Superior temporal gyrus (tissue), 1 donor: ENCODE measurements at regions not wholly inside any gene's neighbourhood (a gene's known extent, or its start where the extent isn't known, plus 50 kb on each side); places are given as distances from the start of the nearest gene placed in this dataset.
A peak's percentile ranks its signal among the peaks of the same experiment; 100 is the strongest.

Experiments used
- DNase-seq: peaks from one replicate; pipeline ENCODE4 v3.0.0-alpha.2; 2016; ENCODE audit errors: extremely low spot score

DNA sequence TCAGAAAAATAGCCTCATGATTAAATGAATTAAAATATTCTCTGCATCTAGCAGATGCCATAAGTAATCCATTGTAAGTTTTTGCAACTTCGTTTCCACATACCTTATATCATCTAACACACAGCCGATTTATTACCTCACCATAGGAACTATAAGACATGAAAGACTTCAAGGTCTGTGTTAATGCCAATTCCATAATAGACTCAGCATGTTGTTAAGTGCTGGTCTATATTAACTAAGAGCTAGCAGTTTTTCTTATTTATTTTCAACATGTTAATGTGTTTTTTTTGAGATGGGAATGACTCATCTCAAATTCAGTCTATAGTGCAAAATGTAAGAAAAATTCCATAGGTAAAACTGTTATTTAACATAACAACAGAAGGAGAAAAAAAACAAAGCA is 243.9 kb upstream of the GULP1 start:
- DNase-seq: no peak

DNA sequence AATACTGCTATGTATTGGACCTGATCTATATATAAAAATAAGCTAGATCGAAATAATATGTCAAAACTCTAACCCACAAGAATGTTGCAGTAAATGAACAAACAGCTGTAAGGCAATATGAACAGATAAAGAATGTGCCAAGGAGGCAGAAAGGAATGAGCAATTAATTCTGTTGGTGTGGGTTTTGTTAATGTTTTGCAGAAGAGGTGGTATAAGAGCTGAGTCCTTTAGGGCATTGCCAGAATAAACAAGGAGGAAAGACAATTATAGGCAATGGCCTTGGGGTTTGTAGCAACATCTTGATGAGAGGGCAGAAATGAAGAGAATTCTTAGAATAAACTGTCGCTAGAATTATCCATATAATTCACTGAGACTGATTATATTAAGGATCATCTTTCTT is 240.9 kb upstream of the GULP1 start:
- DNase-seq: no peak

DNA sequence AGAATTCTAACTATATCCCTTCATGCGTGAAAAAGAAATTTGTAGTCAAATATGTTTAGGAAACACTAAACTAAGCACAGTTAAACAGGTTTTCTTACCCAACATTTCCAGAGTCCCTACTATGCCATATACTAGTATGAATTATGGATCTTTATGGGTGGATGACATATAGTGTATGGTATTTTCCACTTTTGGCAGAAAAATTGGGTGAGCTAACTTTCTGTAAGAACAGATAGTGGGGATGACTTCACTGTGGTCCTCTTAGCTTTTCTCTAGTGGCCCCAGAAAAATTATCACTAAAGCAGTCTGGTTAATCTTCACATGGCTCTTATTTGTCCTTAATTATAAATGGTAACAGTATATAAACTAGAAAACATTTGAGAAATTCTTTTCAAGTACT is 240.0 kb upstream of the GULP1 start:
- no peak for DNase-seq

DNA sequence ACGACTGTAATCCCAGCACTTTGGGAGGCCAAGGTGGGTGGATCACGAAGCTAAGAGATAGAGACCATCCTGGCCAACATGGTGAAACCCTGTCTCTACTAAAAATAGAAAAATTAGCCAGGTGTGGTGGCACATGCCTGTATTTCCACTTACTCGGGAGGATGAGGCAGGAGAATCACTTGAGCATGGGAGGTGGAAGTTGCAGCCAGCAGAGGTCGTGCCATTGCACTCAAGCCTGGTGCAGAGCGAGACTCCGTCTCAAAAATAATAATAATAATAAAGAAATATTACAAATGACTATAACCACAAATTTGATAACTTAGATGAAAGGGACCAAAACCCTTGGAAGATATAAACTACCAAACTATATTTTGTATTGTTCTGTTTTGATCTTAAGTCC is 226.3 kb upstream of the GULP1 start:
- DNase-seq: no peak

DNA sequence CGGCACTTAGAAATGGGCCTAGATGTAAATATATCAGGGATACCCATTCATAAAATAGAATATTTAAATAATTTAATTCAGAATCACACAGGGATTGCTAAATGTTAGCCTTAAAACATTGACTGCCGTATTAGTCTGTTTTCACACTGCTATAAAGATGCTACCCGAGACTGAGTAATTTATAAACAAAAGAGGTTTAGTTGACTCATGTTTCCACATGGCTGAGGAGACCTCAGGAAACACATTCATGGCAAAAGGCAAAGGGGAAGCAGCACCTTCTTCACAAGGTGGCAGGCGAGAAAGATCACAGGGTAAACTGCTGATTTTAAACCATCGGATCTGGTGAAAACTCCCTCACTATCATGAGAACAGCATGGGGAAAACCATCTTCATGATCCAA is 223.6 kb upstream of the GULP1 start:
- no peak for DNase-seq

DNA sequence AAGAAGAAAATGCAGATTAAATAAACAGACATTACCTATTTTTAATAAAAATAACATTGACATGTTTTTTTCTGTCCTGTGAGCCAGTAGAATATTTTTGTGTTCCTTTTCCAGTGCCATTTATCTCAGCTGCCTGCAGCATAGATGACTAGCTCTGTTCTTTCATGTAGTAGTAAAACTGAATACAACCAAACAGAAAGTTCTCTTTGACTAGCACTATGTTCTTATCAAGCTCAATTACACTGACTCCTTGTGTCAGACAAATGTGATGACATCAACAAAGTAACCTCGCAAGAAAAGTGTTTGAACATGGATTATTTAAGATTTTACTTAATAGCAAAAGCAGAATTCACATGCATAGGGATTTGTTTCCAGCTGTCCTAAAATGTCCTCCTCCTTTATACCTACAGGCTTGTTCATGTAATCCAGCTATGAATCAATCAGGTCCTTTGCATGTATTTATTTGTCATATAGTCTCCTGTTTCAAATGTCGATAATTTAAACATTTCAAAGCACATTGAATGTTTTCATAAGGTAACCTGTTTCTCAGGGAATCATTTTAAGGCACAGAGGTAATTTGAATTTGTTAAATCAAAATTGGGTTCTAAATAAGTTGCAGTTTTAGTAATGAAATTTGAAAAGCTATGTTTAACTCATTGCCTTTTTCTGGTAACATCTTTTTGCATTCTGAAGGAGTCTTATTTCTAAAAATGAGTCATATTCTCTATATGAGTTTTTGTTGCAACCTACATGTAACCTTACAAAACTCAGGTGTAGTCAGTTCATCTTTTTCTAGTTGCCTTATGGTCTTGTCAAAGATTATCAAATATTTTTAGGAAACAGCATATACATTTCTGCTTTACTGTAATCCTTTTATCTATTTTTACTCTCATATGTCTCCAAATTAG is 215.3 kb upstream of the GULP1 start:
- no peak for DNase-seq

DNA sequence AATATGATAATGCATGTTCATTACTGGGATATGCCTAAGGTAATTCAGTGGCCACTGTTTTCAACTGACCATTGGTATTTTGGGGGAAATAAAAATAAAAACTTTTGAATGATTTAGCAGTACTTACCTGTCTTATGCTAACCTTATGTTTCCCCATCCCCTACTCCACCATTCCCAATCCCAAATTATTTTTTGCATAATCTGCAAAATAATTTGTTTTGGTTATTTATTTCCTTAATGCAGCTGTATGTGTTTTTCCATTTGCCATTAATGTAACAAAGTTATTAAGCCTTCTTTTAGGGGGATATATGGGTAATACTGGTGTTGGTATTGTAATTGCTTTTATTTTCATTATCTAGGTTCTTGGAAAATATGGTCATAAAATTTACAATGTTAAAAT is 213.9 kb upstream of the GULP1 start:
- no peak for DNase-seq

DNA sequence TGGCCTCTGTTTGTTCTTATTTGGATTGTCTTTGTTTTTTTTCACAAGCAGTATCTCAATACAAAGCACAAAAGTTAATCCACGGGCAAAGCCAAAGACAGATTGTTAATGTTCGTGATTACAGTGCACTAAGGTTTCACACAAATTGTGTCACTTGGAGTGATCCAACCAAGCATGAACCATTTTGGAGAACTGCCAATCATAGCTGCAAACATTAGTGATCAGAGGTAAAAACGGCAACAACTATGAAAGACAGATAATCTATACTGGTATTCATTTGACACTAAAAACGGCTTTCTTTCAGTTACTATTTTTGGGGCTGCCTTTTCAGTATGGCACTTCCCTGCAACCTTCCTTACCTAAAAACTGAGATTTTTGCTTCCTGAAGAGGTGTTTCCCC is 213.1 kb upstream of the GULP1 start:
- no peak for DNase-seq

DNA sequence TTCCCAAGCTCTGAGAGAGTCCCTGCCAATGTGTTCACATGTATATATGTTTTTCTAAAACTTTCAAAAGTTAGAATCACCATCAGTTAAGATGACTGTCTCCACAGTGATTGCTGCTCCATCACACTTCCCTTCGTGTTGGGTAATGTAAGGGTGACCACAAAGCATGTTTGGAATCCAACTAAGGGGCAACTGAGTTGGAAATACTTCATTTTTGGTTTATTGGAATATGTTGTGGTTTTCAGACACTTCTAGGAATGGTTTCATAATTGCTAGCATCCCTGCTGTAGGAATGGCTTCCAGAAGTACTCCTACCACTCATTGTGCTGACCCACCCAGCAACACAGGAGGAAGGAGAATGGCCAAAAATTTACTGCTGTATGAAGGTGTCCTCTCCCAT is 212.5 kb upstream of the GULP1 start:
- no peak for DNase-seq

DNA sequence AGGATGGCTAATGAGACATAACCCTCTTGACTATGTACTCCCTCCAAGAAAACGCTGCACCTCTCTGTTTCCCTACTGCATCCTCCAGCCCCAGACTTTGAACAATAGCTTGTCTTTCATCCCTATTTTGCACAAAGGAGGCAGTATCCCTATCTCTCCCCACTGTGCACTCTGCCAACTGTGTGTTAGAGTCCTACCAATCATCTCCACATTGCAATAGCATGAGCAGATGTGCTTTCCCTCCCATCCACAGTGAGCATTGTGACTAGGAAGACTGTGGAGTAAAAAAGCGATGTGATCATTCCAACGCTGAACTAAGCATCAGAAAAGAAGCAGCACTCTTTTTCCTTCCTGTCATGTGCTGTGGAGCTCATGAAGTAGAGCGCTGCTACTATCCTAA is 206.3 kb upstream of the GULP1 start:
- DNase-seq: peak; percentile 92

DNA sequence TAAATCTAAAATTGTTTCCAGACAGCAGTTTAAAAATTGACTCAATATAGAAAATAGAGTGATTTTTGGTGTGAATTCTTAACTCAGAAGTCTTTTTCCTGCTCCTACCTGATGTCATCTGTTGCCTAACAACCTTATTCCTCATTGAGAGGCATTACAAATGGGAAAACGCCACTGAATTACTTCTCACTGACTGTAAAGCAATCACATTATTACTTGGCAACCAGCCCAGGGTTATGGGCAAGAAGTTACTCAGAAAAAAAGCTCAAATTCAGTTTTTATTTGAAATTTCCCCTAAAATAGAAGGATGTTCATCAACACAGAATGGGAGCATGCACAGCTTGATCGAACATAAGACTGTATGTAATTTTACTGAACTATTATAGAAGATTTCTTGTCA is 201.8 kb upstream of the GULP1 start:
- no peak for DNase-seq

DNA sequence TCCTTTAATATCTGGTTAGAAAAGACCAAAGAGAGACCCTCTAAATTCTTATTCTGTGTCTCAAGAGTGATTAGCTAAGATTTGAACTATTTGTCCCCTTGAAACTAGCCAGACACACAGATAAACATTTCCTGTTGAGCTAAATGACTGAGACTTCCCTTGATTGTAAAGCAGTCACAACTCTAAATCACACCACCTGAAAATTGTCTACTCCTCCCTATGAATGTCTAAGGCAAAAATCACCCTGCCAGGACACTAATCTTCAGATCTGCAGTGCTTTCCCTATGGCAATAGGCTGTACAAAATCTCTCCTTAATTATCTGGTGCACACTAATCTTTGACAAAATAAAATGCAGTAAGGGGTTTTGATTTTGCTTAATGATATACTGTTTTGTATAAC is 200.5 kb upstream of the GULP1 start:
- no peak for DNase-seq

DNA sequence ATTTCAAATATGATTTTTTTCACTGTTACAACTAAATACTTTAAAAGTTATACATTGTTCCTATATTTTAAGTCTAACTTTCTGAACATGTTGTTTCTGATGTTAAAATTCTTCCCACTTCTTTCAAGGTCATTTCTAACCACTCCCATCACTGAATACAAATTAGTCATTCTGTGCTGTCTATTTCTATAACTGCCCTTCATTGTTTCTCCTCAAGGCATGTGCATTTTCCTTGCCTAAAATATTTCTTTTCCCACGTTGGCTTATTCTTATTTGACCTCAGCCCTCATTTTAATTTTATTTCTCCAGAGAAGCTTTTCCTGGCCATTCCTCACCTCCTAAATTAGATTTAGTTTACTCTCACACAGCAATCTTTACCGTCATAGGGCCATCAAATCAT is 198.9 kb upstream of the GULP1 start:
- no peak for DNase-seq

DNA sequence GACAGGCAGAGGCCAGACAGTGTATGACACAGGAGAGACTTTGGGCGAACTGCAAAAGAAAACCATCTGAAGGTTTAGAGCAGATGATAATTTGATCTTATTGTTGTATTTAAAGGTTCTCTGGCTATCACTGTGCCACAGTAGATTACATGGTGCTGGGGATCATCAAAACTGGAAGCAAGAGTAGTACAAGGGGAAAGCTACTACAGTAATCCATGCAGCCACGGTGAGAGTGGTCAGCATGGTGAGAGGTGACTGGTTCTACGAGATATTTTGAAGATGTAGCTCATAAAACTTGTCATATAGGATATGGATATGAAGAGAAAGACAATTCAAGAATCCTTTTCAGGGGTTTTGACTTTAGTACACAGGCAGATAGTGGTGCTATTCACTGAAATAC is 194.8 kb upstream of the GULP1 start:
- no peak for DNase-seq

DNA sequence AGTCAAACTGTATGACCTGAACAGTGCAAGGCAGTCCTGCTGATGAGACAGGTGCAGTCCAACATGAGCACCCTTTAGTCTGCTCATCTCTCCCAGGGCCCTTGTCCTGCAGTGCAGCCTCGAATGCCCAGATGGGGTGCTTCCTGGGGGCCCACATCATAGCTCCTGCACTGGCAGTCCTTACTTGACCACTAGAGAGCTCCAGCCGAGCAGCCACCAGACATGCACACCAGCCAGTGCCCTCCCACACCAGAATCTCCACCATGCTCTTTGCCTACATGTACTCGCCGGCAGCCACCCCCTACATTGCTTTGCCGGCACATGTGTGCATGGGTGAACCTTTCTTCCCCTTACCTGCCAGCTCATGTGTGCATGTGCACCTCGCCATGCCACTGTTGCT is 188.8 kb upstream of the GULP1 start:
- no peak for DNase-seq

DNA sequence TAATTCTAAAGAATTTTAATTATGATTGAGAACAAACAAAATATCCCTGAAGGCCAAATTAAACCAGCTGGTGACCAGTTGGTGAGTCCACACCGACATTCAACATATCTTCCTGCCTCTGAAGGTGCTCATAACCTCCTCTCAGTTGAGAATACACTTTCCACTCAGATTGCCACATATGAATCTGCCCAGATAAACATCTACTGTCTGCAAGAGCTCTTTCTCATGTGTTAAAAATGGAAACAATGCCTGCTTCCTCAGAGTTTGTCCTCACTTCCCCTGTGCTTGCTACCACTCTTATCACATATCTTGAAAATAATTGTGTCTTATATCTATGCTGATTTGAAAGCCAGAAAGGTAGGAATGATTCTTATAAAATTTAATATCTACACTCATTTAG is 177.7 kb upstream of the GULP1 start:
- DNase-seq: no peak

DNA sequence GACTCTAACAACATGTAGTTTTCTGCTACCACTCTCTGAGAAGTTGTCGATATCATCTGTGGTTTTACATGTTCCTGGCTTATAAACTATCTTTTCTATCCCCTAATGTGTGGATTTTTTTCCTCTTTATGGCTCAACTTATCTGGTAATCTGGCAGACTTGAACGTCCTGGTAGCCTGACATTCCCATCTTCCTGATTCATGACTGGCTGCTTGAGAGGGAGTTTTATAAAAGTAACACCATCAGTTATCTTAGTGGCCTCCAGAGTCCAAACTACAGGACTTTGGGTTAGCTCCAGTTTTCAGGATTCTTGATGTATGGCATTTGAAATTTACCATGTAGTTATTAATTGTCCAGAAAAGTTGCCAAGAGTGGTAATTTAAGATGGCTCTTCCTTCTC is 174.0 kb upstream of the GULP1 start:
- DNase-seq: no peak

DNA sequence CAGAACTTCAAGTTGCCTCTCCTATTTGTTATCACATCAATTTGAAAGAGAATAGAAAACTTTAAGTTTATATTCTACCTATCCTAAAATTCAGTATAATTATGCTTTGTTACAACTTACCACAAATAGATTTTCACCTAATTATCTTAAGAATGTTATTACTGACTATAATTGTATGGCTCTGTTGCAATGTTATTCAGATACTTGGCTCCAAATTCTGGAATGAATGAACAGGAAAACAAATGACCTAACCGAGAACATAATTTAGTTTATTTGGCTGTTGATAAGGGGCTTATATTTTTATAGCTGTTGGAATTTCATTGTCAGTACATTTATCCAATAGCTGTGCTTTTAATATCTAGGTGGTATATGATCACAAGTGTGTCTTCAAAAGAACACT is 173.2 kb upstream of the GULP1 start:
- DNase-seq: no peak

DNA sequence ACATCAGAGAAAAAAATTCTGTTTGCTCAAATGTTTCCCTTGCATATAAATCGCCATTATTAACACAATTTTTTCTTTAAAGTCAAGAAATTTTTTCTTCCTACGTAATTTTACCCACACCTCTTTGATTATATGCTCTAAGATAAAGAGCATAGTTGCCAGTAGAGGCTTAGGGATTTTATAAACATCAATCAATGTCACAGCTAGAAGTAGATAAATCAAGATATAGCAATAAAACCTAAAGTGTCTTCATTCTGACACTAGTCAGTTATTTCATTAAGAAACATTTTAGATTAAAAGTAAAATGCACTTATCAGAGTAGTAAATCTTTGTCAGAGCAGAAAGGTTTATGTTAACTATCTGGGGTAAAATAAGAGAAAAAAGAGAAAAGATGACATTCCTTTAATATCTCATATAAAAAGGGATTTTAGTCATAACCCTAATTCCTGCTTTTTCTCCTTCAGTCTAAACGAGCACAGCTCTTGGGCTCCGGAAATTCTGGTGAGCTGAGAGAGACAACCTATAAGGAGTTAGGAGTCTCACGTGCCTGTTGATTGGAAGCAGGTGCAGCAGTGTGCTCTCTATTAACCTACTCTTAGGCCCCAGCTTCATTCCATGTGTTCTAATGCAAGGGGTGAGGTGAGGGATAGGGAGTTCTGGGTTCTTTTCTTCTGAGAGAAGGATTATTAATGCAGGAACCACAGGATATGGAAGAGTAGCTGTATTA is 172.4 kb upstream of the GULP1 start:
- no peak for DNase-seq

DNA sequence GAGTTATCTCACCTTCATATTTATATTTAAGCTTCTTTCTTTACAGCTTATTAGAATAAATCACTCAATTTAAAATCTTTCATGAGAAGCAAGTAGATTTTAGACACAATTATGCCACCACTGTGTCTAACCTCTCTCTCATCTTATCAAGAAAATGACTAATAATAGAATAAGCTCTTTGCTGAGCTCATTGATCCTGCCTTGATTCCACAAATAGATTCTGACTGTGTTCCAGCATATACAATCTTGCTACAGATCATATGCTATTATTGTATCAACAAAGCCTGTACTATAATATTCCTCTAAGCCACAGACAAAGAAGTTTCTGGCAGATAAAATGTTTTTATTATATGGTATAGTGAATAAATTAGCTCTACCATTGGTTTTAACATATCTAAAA is 168.7 kb upstream of the GULP1 start:
- DNase-seq: no peak

DNA sequence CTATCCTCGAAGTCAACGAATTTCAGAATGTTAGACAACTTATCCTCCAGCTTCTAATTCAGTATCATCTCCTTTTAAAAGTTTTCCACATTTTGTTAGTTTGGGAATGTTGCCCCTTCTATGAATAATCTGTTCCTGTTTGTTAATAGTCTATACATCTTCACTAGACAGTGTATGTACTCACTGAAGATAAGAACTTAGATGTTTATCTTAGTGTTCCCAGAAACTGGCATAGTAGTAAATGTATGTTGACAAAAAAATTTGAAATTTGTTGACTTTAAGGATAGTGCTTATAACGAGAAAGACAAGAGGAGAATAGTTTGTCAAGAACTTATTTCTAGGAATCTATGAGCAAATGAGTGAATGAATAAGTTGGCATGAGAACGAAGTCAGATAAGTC is 162.0 kb upstream of the GULP1 start:
- DNase-seq: no peak

DNA sequence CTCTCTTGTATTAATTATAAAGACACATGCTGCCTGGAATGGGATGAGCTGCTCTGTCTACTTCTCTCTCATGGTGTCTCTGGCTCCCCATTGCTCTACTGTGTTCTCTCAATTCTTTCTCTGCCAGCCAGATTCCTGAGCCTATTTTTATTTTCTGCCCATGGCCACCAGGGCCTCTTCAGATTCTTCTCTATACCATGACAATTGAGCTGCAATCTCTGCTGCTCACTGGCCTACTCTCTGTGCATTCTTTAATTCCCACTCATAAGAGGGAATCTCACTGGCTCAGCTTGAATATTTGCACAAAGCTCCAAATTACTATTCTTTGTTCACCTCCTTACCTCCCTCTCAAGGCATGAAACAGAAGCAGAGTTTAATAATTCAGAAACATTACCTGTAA is 161.4 kb upstream of the GULP1 start:
- DNase-seq: no peak

DNA sequence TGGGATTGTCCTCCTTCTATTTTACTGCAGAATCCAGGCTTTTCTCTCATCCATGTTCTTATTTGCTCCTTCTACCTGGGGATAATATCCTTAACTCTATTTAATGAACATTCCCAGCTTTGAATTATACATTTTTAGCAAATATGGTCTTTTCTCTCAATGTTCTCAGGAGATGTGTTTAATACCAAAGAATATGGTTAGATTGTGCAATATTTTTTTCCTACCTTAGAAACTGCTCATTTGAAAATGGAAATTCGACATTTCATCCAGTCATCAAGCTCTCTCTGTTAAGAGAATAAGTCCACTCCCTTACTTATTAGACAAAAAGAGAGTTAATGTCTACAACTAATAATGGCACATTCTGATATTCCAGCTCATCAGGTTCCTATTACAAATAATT is 160.4 kb upstream of the GULP1 start:
- no peak for DNase-seq
